ENCODE measurements at regions not wholly inside any gene's neighbourhood (a gene's known extent, or its start where the extent isn't known, plus 50 kb on each side); places are given as distances from the start of the nearest gene placed in this dataset.

- no peak overlapping the region for H4K91ac ChIP-seq (replicated peaks; ENCODE audit: insufficient read length, low read length)
- no peaks in the 10 kb centered on the region for H3K79me1 ChIP-seq (ENCODE audit: low read depth, low read length)
- no peak overlapping the region for H3K23ac ChIP-seq (ENCODE audit: insufficient read length)
- H3K23me2 ChIP-seq (ENCODE audit: low read depth, low read length) = peaks cover 3% of the 10 kb centered on the region; the same call in 1 of the 2 replicates
- no peak overlapping the region for H3K27ac ChIP-seq (ENCODE audit: low read depth, low read length)
- H3K18ac ChIP-seq (ENCODE audit: extremely low read depth, low read length) = no peak overlapping the region
- H2AFZ ChIP-seq (ENCODE audit: low read length) = no peak overlapping the region
- no peaks in the 10 kb centered on the region for H3K4me1 ChIP-seq (replicated peaks in 1 of 4; ENCODE audit: control insufficient read depth in 3 of 4, insufficient read depth in 4 of 4, low read length in 3 of 4)
- H4K20me1 ChIP-seq (replicated peaks in 1 of 2; ENCODE audit: control insufficient read depth in 1 of 2, insufficient read depth in 2 of 2, low read length in 2 of 2) = no peaks in the 10 kb centered on the region
- H2BK12ac ChIP-seq (ENCODE audit: low read depth, low read length) = no peak overlapping the region
- H3K4me3 ChIP-seq (ENCODE audit: extremely low read depth in 1 of 4, insufficient read depth in 2 of 4, low read depth in 3 of 4, low read length in 4 of 4) = no peak overlapping the region
- TF ChIP-seq FOSL1 (IDR thresholded peaks at IDR 0.05; ENCODE audit: insufficient read depth, low read depth, low read length) = no peak
- TF ChIP-seq CHD2 (IDR thresholded peaks at IDR 0.05; ENCODE audit: low read length) = no peak
- no peak for TF ChIP-seq SIN3A (conservative IDR thresholded peaks at IDR 0.05 in 1 of 2, IDR thresholded peaks at IDR 0.05 in 1 of 2; ENCODE audit: low read depth in 1 of 2, low read length in 2 of 2)
- TF ChIP-seq TAF1 (IDR thresholded peaks at IDR 0.05; ENCODE audit: low read depth, low read length) = no peak
- no peak for TF ChIP-seq KDM1A (IDR thresholded peaks at IDR 0.05; ENCODE audit: borderline replicate concordance, low read length)
- TF ChIP-seq ATF2 (IDR thresholded peaks at IDR 0.05; ENCODE audit: low read length) = no peak
- no peak for TF ChIP-seq BRCA1 (IDR thresholded peaks at IDR 0.05; ENCODE audit: low read depth, low read length)
- TF ChIP-seq MAX (IDR thresholded peaks at IDR 0.05) = no peak
- no peak for TF ChIP-seq PHF8 (conservative IDR thresholded peaks at IDR 0.05; ENCODE audit: low read depth, low read length)
- TF ChIP-seq SRF (IDR thresholded peaks at IDR 0.05; ENCODE audit: low read depth, low read length) = no peak
- no peak for TF ChIP-seq POLR2A (IDR thresholded peaks at IDR 0.05; ENCODE audit: control extremely low read depth in 1 of 2, low read depth in 2 of 2, low read length in 2 of 2)
- H2BK15ac ChIP-seq (ENCODE audit: low read length) = no peak overlapping the region
- no peaks in the 10 kb centered on the region for H3K27me3 ChIP-seq (replicated peaks in 1 of 4; ENCODE audit: control insufficient read depth in 3 of 4, extremely low read depth in 1 of 4, insufficient read depth in 3 of 4, low read length in 3 of 4)
- ChIA-PET CTCF (ENCODE audit: partially characterized antibody) (interaction anchor here (0.7 to 0.9 kb wide), 2 partner anchors 60 to 515 kb away, joined by 3 read pairs; no protein-coding TSS in a partner anchor), POLR2A (ENCODE audit: partially characterized antibody) (no interaction called here)
- no peak overlapping the region for H2BK120ac ChIP-seq (replicated peaks; ENCODE audit: low read depth, low read length)
- no peaks in the 10 kb centered on the region; a peak in 1 of 4 replicates for H3K79me2 ChIP-seq (ENCODE audit: control insufficient read depth in 1 of 2, insufficient read depth in 2 of 2, low read length in 2 of 2)
- 91% methylated on average over 30 of the region's 30 CpGs; no CpG with 5 or more reads in 1 of the 2 experiments for WGBS, 2 experiments (ENCODE audit: extremely low coverage in 1 of 2, insufficient coverage in 1 of 2, insufficient read length in 1 of 2, insufficient replicate concordance in 2 of 2, low coverage in 1 of 2, low lambda C conversion rate in 2 of 2, missing lambda C conversion rate in 1 of 2)
- H2BK5ac ChIP-seq (ENCODE audit: low read depth, low read length) = no peak overlapping the region
- no peak overlapping the region for H4K5ac ChIP-seq (ENCODE audit: insufficient read length, low read depth, low read length)
- no peaks in the 10 kb centered on the region for H3K36me3 ChIP-seq (ENCODE audit: control insufficient read depth in 2 of 4, insufficient read depth in 4 of 4, low read length in 3 of 4)
- no peak overlapping the region for H3K9ac ChIP-seq (replicated peaks in 1 of 4; ENCODE audit: extremely low read depth in 1 of 4, low read depth in 3 of 4, low read length in 3 of 4)
- no peak overlapping the region for H3K4me2 ChIP-seq (ENCODE audit: insufficient read depth in 1 of 2, low read depth in 2 of 2, low read length in 2 of 2)
- no peak overlapping the region for H2AK5ac ChIP-seq (ENCODE audit: low read depth, low read length)
- H2BK20ac ChIP-seq (ENCODE audit: low read length) = no peak overlapping the region
- no peak overlapping the region for H3K4ac ChIP-seq (replicated peaks; ENCODE audit: insufficient read length, low read depth, low read length)
- FAIRE-seq = no peak
- no peak overlapping the region; the same call in 1 of the 2 replicates for H4K8ac ChIP-seq (ENCODE audit: extremely low read depth, insufficient read depth, low read length)
- no peaks in the 10 kb centered on the region for H3K9me3 ChIP-seq (ENCODE audit: insufficient read depth in 2 of 2, low read depth in 1 of 2, low read length in 1 of 2)
- no peak overlapping the region for H3K56ac ChIP-seq (replicated peaks; ENCODE audit: insufficient read length, low read depth, low read length)
- peak in 1 of 2 experiments; percentile 28 for DNase-seq (ENCODE audit: low read depth in 1 of 2, low spot score in 2 of 2)
- no peak overlapping the region for H3K14ac ChIP-seq (ENCODE audit: insufficient read length)
Measured at GRCh38 chr5:2185646-2186471, 303.1 kb upstream of the IRX4 start.

Measured in H1 (cell line).